Ovary (tissue), 3 donors: ENCODE measurements at regions not wholly inside any gene's neighbourhood (a gene's known extent, or its start where the extent isn't known, plus 50 kb on each side); places are given as distances from the start of the nearest gene placed in this dataset.

Experiments used
- EP300 ChIP-seq: sonication (generic); formaldehyde crosslinking; IDR thresholded peaks from one replicate; pipeline ENCODE4 v1.6.1; 2017; ENCODE audit warnings: antibody characterized with exemption
- POLR2A ChIP-seq: fragments of 450-650 bp; IDR thresholded peaks from one replicate; pipeline ENCODE4 v1.6.1; 2017; ENCODE audit warnings: antibody characterized with exemption, mild to moderate bottlenecking, moderate library complexity
- TF ChIP-seq, protein P1 (sequence below), 3 donors: fragments of 450-650 bp in 2 of 3; fragments of 200-600 bp in 1 of 3; IDR thresholded peaks; one replicate each; pipeline versions ENCODE4 v1.5.1 to v1.8.0; 2016 to 2022; ENCODE audit warnings: antibody characterized with exemption in 3 of 3, mild to moderate bottlenecking in 1 of 3
- donor health status: DM: no; HTN: no; CAD: no.

DNA sequence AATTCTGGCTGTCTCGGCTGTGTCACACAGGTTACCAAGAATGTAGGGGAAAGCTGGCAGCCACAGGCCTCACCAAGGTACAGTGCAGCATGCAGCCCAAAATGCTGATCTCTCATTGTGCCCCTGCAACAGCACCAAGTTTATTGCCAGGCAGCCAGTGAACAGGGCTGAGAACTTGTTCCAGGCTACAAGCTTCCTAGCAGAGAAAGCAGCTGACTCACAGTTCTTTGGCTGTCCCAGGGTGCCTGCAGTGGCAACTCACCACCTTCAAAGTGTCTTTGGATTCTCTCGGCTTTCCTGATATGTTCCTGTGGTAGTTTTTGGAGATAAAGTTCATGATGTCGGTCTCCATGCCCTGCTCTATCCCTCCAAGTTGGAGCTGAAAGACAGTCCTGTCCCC is 719.1 kb upstream of the ANO3 start:
- TF ChIP-seq POLR2A: no peak
- TF ChIP-seq, protein P1, sequence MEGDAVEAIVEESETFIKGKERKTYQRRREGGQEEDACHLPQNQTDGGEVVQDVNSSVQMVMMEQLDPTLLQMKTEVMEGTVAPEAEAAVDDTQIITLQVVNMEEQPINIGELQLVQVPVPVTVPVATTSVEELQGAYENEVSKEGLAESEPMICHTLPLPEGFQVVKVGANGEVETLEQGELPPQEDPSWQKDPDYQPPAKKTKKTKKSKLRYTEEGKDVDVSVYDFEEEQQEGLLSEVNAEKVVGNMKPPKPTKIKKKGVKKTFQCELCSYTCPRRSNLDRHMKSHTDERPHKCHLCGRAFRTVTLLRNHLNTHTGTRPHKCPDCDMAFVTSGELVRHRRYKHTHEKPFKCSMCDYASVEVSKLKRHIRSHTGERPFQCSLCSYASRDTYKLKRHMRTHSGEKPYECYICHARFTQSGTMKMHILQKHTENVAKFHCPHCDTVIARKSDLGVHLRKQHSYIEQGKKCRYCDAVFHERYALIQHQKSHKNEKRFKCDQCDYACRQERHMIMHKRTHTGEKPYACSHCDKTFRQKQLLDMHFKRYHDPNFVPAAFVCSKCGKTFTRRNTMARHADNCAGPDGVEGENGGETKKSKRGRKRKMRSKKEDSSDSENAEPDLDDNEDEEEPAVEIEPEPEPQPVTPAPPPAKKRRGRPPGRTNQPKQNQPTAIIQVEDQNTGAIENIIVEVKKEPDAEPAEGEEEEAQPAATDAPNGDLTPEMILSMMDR (IDR thresholded peaks at IDR 0.05): no peak
- TF ChIP-seq EP300: no peak
